Natural killer cell (primary cell): ENCODE measurements at regions not wholly inside any gene's neighbourhood (a gene's known extent, or its start where the extent isn't known, plus 50 kb on each side); places are given as distances from the start of the nearest gene placed in this dataset.
"Not testable (repeated sequence)": the region's sequence is repeated elsewhere in the genome, so short reads cannot be mapped to it uniquely, and the experiment has no call there.

Source experiments
- ATAC-seq, 3 donors: fragments of 150-1000 bp in 2 of 3; fragments of 200-7000 bp in 1 of 3; cut with Tn5 transposase; 1 replicate in 1 of 3; 2 replicates in 2 of 3; pipeline ENCODE4 v1.10.0; 2021; ENCODE audit warnings: mild to moderate bottlenecking in 2 of 3, moderate library complexity in 2 of 3
- DNase-seq, 2 donors: peaks; one replicate each; pipeline versions ENCODE4 v3.0.0 to v3.0.0-alpha.2; 2013 to 2021; ENCODE audit warnings: mixed read lengths in 1 of 2
- H3K27ac ChIP-seq: one replicate; pipeline ENCODE4 v1.5.1; 2013; ENCODE audit warnings: mild to moderate bottlenecking, low read length
- H3K27me3 ChIP-seq: one replicate; pipeline ENCODE4 v1.6.1; 2013; ENCODE audit warnings: low read length; ENCODE audit not compliant: control insufficient read depth, insufficient read depth
- H3K36me3 ChIP-seq: one replicate; pipeline ENCODE4 v1.6.1; 2013; ENCODE audit warnings: low read length; ENCODE audit not compliant: control insufficient read depth, insufficient read depth
- H3K4me1 ChIP-seq: one replicate; pipeline ENCODE4 v1.6.1; 2013; ENCODE audit warnings: low read length; ENCODE audit not compliant: control insufficient read depth, insufficient read depth
- H3K4me3 ChIP-seq: one replicate; pipeline ENCODE4 v1.5.1; 2013; ENCODE audit warnings: low read length
- H3K9me3 ChIP-seq: one replicate; pipeline ENCODE4 v1.6.1; 2013; ENCODE audit warnings: low read length; ENCODE audit not compliant: control insufficient read depth, insufficient read depth
- H3K27ac Mint-ChIP-seq, 2 donors: one replicate each; pipeline ENCODE4 v1.8.0; 2022; ENCODE audit warnings: mild to moderate bottlenecking in 2 of 2, mixed read lengths in 2 of 2, moderate library complexity in 1 of 2
- H3K27me3 Mint-ChIP-seq, 2 donors: one replicate each; pipeline ENCODE4 v1.8.0; 2022; ENCODE audit warnings: low read depth in 2 of 2, mixed read lengths in 2 of 2
- H3K36me3 Mint-ChIP-seq: one replicate; pipeline ENCODE4 v1.8.0; 2022; ENCODE audit warnings: mixed read lengths
- H3K4me1 Mint-ChIP-seq, 2 donors: one replicate each; pipeline ENCODE4 v1.8.0; 2022; ENCODE audit warnings: mixed read lengths in 2 of 2
- H3K4me3 Mint-ChIP-seq: one replicate; pipeline ENCODE4 v1.8.0; 2022; ENCODE audit warnings: mild to moderate bottlenecking, moderate library complexity, mixed read lengths
- H3K9me3 Mint-ChIP-seq, 2 donors: one replicate each; pipeline ENCODE4 v1.8.0; 2022; ENCODE audit warnings: mixed read lengths in 2 of 2
- WGBS: methylation state at CpG from one replicate; pipeline ENCODE4 v1.1.7; 2013; ENCODE audit warnings: missing lambda C conversion rate; ENCODE audit not compliant: insufficient coverage; 5-methylcytosine and 5-hydroxymethylcytosine counted together
- intact Hi-C: fragments of 100-400 bp; cut with micrococcal nuclease; formaldehyde crosslinking; loops from one replicate; pipeline ENCODE4 v1.14.2; 2022
- TF ChIP-seq, protein P1 (sequence below): fragments of 200-600 bp; IDR thresholded peaks from one replicate; pipeline ENCODE4 v1.8.0; 2022; ENCODE audit warnings: antibody characterized with exemption

DNA sequence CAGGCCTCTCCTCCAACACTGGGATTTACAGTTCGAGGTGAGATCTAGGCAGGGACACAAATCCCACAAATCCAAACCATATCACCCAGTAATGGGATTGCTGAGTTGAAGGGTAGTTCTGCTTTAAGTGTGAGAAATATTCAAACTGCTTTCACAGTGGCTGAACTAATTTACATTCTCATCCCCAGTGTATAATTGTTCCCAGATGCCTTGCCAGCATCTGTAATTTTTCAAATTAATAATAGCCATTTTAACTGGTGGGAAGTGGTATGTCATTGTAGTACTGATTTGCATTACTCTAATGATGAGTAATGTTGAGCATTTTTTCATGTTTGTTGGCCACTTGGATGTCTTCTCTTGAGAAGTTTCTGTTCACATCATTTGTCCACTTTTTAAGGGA, 592.8 kb upstream of the GRM3 start:
- no peaks in the 10 kb centered on the region for H3K9me3 ChIP-seq
- H3K4me1 ChIP-seq: no peaks in the 10 kb centered on the region
- intact Hi-C loops: no loop called here
- Mint-ChIP-seq H3K4me3 (no peak overlapping the region), H3K27me3 (no peaks in the 10 kb centered on the region), H3K36me3 (peaks cover 7% of the 10 kb centered on the region), H3K4me1 (no peaks in the 10 kb centered on the region), H3K27ac (no peak overlapping the region), H3K9me3 (peaks cover 18 to 30% of the 10 kb centered on the region in 2 donors)
- H3K27ac ChIP-seq: no peak overlapping the region
- ATAC-seq: no peak
- no peak overlapping the region for H3K4me3 ChIP-seq
- H3K36me3 ChIP-seq: no peaks in the 10 kb centered on the region
- TF ChIP-seq, protein P1, sequence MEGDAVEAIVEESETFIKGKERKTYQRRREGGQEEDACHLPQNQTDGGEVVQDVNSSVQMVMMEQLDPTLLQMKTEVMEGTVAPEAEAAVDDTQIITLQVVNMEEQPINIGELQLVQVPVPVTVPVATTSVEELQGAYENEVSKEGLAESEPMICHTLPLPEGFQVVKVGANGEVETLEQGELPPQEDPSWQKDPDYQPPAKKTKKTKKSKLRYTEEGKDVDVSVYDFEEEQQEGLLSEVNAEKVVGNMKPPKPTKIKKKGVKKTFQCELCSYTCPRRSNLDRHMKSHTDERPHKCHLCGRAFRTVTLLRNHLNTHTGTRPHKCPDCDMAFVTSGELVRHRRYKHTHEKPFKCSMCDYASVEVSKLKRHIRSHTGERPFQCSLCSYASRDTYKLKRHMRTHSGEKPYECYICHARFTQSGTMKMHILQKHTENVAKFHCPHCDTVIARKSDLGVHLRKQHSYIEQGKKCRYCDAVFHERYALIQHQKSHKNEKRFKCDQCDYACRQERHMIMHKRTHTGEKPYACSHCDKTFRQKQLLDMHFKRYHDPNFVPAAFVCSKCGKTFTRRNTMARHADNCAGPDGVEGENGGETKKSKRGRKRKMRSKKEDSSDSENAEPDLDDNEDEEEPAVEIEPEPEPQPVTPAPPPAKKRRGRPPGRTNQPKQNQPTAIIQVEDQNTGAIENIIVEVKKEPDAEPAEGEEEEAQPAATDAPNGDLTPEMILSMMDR: no peak
- no CpG with 5 or more reads among the region's 1 CpG for WGBS
- H3K27me3 ChIP-seq: no peaks in the 10 kb centered on the region
- no peak for DNase-seq

DNA sequence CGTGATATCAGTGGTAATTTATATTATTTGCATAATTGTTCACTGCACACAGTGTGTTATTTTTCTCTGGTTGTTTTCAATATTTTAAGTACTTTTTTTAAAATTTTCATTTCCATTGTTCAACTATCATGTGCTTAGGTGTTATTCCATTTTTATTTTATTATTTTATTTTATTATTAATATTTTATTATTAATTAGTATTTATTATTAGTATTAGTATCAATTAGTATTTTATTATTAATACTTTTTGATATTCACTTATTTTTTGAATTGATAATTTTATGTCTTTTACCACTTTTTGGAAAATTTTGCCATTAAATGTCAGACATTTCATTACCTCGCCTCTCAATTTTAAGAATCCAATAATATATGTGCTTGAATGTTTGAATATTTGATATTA, 593.8 kb upstream of the GRM3 start:
- Mint-ChIP-seq H3K4me1 (no peaks in the 10 kb centered on the region), H3K27me3 (no peaks in the 10 kb centered on the region), H3K36me3 (peaks cover 6% of the 10 kb centered on the region), H3K4me3 (no peak overlapping the region), H3K9me3 (peaks cover 19 to 26% of the 10 kb centered on the region in 2 donors), H3K27ac (no peak overlapping the region)
- H3K4me1 ChIP-seq: no peaks in the 10 kb centered on the region
- H3K36me3 ChIP-seq: no peaks in the 10 kb centered on the region
- no peaks in the 10 kb centered on the region for H3K9me3 ChIP-seq
- H3K27me3 ChIP-seq: no peaks in the 10 kb centered on the region
- TF ChIP-seq, protein P1: no peak
- no CpG with 5 or more reads among the region's 2 CpGs for WGBS
- no peak for ATAC-seq
- no peak for DNase-seq
- intact Hi-C loops: no loop called here
- no peak overlapping the region for H3K4me3 ChIP-seq
- no peak overlapping the region for H3K27ac ChIP-seq

DNA sequence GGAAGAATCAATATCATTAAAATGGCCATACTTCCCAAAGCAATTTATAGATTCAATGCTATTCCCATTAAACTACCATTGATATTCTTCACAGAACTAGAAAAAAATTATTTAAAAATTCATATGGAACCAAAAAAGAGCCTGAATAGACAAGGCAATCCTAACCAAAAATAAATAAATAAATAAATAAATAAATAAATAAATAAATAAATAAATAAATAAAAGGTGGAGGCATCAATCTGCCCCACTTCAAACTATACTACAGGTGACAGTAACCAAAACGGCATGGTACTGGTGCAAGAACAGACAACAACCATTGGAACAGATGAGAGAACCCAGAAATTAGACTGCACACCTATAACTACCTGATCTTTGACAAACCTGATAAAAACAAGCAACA, 598.5 kb upstream of the GRM3 start:
- H3K27me3 ChIP-seq, H3K9me3 ChIP-seq, H3K4me1 ChIP-seq, H3K27me3 Mint-ChIP-seq, H3K27ac ChIP-seq, intact Hi-C loops, H3K36me3 ChIP-seq, H3K4me1 Mint-ChIP-seq, H3K36me3 Mint-ChIP-seq, H3K4me3 Mint-ChIP-seq, H3K27ac Mint-ChIP-seq, H3K4me3 ChIP-seq, DNase-seq, ATAC-seq: not testable (repeated sequence)
- H3K9me3 Mint-ChIP-seq: peaks cover 14 to 17% of the 10 kb centered on the region in 2 donors
- WGBS: 91% methylated on average over 1 of the region's 1 CpG

DNA sequence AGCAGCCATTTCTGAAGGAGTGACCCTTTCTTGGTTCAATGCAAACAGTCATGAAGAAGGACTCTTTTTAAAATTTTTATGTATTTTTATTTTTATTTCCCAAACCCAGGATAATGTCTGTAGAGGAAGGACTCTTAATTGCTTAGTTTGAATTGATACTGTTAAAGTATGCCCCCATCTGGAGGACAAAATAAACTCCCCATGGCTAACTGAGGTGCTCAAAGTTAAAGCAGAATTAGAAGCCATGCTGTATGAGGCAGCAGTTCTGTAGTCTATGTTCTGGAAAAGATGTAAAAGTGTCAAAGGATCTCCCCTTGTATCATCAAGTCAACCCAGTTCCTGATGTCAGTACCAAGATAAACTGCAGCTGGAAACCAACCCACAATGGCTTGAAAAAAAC, 617.9 kb upstream of the GRM3 start:
- Histone ChIP-seq H3K36me3 (no peaks in the 10 kb centered on the region), H3K9me3 (no peaks in the 10 kb centered on the region), H3K27ac (no peak overlapping the region), H3K4me3 (no peak overlapping the region), H3K4me1 (no peaks in the 10 kb centered on the region), H3K27me3 (no peaks in the 10 kb centered on the region)
- H3K27ac Mint-ChIP-seq: no peak overlapping the region
- peaks cover 12 to 30% of the 10 kb centered on the region in 2 donors for H3K9me3 Mint-ChIP-seq
- TF ChIP-seq, protein P1: no peak
- intact Hi-C loops: no loop called here
- no peak overlapping the region for H3K4me3 Mint-ChIP-seq
- H3K27me3 Mint-ChIP-seq: no peaks in the 10 kb centered on the region
- no peaks in the 10 kb centered on the region for H3K4me1 Mint-ChIP-seq
- peaks cover 6% of the 10 kb centered on the region for H3K36me3 Mint-ChIP-seq
- no peak for ATAC-seq
- no peak for DNase-seq
